GM12892 (cell line): ENCODE measurements at regions not wholly inside any gene's neighbourhood (a gene's known extent, or its start where the extent isn't known, plus 50 kb on each side); places are given as distances from the start of the nearest gene placed in this dataset.

Experiments
- DNase-seq: peaks from one replicate; pipeline ENCODE4 v3.0.0; 2011; ENCODE audit not compliant: insufficient read length
- FAIRE-seq: peaks from 2 replicates; lab custom pipeline; 2011; peaks lifted over from hg19 to GRCh38; lab: Jason Lieb, UNC
- POLR2A ChIP-seq: IDR thresholded peaks from 2 replicates; pipeline ENCODE4 v1.6.1; 2011; ENCODE audit warnings: low read depth, low read length, control low read depth
- POLR2AphosphoS5 ChIP-seq: IDR thresholded peaks from 2 replicates; pipeline ENCODE4 v1.6.1; 2011; ENCODE audit warnings: low read depth, low read length, control low read depth
- TAF1 ChIP-seq: IDR thresholded peaks from 2 replicates; pipeline ENCODE4 v1.6.1; 2011; ENCODE audit warnings: low read depth, mild to moderate bottlenecking, control low read depth, low read length, borderline replicate concordance

DNA sequence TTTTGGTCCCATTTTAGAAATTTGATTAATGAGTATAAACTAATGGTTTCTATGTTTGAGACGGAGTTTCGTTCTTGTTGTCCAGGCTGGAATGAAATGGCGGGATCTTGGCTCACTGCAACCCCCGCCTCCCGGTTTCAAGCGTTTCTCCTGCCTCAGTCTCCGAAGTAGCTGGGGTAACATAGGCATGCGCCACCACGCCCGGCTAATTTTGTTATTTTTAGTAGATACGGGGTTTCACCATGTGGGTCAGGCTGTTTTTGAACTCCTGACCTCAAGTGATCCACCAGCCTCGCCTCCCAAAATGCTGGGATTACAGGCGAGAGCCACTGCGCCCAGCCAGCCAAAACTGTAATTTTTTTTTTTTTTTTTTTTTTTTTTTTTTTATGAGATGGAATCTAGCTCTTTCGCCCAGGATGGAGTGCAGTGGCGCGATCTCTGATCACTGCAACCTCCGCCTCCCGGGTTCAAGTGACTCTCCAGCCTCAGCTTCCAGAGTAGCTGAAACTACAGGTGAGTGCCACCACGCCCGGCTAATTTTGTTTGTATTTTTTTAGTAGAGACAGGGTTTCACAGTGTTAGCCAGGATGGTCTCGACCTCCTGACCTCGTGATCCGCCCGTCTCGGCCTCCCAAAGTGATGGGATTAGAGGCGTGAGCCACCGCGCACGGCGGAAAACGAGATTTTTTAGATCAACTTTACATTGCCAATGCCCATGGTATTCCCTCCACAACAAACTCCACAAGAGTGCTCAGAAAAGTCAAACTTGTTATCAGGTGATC is 127.8 kb downstream of the HFE start:
- FAIRE-seq, result no peak
- TF ChIP-seq POLR2AphosphoS5, result no peak
- no peak; the same call in 1 of the 2 replicates for TF ChIP-seq POLR2A
- TF ChIP-seq TAF1, result no peak
- DNase-seq, result no peak

DNA sequence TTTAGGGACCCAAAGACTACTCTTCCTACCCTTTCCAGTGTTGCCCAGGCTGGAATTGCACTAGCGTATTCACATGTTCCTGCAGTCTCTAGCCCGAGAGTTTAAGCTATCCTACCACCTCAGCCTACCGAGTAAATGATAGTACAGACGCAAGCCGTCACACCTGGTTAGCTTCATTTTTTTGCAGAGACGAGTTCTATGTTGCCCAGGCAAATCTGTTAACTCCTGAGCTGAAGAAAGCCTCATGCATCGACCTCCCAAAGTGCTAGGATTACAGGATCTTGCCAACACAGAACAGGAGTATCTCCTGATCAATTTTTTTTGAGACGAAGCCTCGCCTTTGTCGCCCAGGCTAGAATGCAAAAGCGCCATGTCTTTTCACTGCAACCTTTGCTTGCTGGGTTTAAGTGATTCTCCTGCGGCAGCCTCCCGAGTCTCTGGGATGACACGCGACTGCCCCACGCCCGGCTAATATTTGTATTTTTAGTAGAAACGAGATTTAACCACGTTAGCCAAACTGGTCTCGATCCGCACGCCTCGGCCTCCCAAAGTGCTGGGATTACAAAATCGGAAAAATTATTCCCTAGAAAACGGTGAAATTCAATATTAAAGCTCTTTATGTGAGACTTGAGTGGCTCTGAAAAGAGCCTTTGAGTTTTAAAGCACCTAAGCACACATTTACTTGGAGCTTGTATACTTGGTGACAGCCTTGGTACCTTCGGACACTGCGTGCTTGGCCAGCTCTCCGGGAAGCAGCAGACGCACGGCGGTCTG is 128.5 kb downstream of the HFE start:
- FAIRE-seq, result peak; percentile 100
- DNase-seq, result no peak
- peak; percentile 68 for TF ChIP-seq POLR2AphosphoS5
- TF ChIP-seq TAF1, result no peak
- TF ChIP-seq POLR2A, result peak; percentile 73

DNA sequence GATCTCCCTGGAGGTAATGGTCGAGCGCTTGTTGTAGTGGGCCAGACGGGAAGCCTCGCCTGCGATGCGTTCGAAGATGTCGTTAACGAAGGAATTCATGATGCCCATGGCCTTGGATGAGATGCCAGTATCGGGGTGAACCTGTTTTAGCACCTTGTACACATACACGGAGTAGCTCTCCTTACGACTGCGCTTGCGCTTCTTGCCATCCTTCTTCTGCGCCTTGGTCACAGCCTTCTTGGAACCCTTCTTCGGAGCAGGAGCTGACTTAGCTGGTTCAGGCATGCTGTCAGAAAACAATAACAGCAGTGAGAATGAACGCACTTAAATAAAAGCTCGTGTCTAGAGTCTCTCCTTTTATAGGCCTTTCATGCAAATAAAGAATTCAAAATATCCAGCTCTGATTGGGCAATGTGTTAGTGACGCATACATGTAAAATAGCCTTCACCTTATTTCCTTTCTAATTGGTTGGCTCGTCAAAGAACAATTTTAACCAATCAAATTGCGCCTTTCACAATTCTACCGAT is 129.2 kb downstream of the HFE start:
- FAIRE-seq, result no peak
- no peak for DNase-seq
- TF ChIP-seq TAF1 (peak; percentile 63; the same call in 1 of the 2 replicates), POLR2A (peak; percentile 91), POLR2AphosphoS5 (peak; percentile 98)

DNA sequence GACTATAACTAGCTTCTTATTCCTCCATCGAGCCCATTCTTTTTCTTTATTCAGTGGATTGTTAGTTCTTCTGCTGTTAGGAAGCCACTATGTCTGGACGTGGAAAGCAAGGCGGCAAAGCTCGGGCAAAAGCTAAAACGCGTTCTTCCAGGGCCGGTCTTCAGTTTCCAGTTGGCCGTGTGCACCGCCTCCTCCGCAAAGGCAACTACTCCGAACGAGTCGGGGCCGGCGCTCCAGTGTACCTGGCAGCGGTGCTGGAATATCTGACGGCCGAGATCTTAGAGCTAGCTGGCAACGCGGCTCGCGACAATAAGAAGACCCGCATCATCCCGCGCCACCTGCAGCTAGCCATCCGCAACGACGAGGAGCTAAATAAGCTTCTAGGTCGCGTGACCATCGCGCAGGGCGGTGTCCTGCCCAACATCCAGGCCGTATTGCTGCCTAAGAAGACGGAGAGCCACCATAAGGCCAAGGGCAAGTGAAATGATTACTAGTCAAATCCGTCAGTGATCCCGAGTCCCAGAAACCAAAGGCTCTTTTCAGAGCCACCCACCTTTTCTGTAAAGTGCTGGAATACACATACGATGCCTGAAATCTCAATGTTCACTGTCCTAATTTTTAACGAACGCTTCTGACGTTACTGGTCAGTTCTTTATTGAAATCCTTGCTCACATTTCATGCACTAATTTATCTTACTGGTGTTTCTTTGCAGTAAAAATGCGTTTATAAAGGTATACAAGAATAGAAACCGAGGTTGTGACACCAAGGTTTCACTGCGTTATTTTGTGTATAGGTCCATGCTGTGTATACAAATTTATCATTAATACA is 129.9 kb downstream of the HFE start:
- DNase-seq (no peak), FAIRE-seq (no peak)
- TF ChIP-seq POLR2A (peak; percentile 83), POLR2AphosphoS5 (peak; percentile 94), TAF1 (0 out of 2 replicates have a peak, but pooled peaks have one; percentile 24)

DNA sequence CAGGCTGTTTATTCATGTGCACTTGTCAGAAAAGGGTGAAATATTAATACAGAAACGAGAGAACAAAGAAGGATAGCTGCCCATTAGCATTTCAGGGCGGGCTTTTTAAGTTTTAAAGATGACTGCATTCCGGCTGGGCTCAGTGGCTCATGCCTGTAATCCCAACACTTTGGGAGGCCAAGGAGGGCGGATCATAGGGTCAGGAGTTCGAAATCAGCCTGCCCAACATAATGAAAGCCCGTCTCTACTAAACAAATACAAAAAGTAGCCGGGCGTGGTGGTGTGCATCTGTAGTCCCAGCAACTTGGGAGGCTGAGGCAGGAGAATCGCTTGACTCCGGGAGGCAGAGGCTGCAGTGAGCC is 130.5 kb downstream of the HFE start:
- TF ChIP-seq POLR2A (no peak), POLR2AphosphoS5 (no peak), TAF1 (no peak)
- DNase-seq, result no peak
- no peak for FAIRE-seq

DNA sequence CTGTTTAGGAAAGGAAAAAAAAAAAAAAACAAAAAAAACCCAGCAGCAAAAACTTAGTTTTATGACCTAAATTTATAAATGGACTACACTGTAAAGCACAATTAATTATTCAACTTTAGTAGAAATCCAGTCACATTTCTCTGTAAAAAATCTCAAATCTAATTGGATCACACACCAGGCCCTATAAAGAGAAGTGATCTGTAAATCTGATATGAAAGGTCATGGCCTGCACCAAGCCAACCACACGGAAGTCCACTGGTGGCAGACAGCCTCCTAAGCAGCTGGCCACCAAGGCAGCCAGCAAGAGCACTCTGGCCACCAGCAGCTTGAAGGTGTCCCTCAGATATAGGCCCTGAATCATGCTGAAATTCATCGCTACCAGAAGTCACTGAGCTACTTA is 131.6 kb downstream of the HFE start:
- no peak for TF ChIP-seq POLR2AphosphoS5
- TF ChIP-seq TAF1, result no peak
- no peak for TF ChIP-seq POLR2A
- FAIRE-seq (no peak), DNase-seq (no peak)

DNA sequence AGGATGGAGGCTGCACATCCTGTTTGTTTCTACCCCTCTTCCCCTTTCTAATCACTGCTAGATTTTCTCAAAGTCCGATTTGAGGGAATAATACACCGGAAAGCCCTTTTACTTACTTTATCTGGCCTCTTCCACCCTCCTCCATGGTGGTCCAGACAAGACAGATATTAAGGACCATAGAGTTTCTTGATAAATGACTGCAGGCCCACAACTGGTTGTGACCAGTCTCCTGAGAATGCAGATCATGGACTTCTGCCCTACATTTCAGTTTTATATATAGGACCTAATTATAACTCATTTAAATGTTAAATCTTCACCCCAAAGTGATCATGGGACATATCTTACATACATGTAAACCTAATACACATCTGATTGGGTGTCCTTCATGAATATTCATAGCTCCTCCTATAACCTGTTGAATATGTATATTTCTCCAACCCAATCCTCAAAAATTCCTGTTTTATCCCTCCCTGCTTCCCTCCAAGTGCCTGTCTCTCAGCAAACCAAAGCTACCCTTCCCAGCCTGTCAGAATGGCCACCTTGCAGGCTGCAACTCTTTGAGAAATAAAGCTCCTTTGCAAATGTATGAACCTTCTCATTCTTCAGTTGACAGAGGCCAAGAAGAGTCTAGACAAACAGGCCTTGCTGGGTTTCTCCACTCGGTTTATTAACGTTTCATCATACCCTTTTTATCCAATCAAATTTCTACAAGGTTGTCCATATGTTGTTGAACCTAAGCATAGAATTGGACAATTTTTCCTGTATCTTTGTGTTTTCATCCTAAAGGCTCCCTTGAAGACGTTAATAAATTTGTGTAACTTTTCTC is 133.1 kb downstream of the HFE start:
- FAIRE-seq, result no peak
- TF ChIP-seq TAF1 (no peak), POLR2A (no peak), POLR2AphosphoS5 (no peak)
- DNase-seq, result no peak

DNA sequence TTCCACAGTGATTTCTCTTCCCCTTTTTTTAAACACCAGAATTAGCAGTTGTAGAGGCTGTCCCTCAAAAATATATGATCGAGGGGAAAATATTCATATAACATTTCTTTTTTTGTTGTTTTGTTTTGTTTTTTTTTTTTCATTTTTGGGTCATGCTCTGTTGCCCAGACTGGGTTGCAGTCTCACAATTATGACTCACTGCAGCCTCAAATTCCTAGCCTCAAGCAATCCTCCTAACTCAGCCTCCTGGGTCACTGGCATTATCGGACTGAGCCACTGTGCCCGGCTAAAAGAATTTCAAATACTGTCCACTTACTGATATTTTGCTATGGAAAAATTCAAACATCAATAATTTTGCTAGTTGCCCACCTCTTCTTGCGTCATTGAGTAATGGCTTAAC is 134.0 kb downstream of the HFE start:
- DNase-seq (no peak), FAIRE-seq (no peak)
- TF ChIP-seq TAF1 (no peak), POLR2AphosphoS5 (no peak), POLR2A (no peak)

DNA sequence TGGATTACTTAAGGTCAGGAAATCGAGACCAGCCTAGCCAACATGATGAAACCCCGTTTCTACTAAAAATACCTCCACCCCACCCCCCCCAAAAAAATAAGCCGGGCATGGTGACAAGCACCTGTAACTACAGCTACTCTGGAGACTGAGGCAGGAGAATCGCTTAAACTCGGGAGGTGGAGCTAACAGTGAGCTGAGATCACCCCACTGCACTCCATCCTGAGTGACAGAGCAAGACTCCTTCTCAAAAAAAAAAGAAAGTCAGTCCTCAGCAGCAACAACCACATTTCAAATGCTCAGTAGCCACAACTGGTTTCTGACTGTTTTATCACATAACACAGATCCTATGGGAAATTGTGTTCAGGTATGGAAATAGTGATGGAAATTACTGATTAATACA is 135.3 kb downstream of the HFE start:
- TF ChIP-seq POLR2AphosphoS5 (no peak), TAF1 (no peak)
- FAIRE-seq, result no peak

DNA sequence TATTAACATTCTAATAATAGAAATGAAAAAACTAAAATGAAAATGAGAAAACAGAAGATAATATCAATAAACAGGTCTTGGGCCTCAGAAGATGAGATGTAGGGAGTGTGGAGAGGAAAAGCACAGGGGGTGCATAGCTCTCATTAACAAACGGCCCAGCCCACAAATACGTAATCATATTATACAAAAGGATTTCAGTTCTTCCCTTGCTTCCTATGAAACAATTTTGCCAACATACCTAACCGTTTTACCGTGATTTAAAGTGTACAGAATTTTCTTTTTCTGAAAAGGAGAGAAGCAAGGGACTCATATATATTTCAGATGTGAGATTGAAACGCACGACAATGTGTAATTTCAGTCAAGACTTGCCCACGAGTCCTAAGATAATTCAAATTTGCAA is 136.0 kb downstream of the HFE start:
- no peak for DNase-seq
- FAIRE-seq, result no peak
- TF ChIP-seq TAF1 (no peak), POLR2AphosphoS5 (no peak), POLR2A (no peak)

More for the DNA sequence above, 135.3 kb downstream of the HFE start:
- DNase-seq, result no peak
